NCI-H446 (cell line): ENCODE measurements at regions not wholly inside any gene's neighbourhood (a gene's known extent, or its start where the extent isn't known, plus 50 kb on each side); places are given as distances from the start of the nearest gene placed in this dataset.

Source experiments
- DNase-seq, 2 experiments: peaks; one replicate each; lab custom pipeline; 2025; lab: John Stamatoyannopoulos, UW

DNA sequence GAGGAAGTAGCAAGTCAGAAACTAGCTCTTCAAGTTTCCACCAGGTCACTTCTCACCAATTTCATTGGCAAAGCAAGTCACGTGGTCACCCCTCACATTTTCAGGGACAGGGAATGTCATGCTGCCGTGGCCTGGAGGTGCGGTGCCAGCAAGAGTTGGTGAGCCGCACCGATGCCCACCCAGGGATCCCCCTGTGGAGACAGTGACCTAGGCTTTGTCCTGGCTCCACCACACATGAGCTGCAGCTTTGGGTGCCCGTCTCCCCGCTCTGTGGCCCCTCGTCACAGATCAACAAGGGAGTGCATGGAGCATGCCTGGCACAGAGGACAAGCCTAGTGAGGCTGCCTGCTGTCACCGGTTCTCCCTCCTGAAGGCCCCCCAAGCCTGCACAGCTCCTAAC is 226.7 kb upstream of the PPP2R2D start:
- DNase-seq: no peak

DNA sequence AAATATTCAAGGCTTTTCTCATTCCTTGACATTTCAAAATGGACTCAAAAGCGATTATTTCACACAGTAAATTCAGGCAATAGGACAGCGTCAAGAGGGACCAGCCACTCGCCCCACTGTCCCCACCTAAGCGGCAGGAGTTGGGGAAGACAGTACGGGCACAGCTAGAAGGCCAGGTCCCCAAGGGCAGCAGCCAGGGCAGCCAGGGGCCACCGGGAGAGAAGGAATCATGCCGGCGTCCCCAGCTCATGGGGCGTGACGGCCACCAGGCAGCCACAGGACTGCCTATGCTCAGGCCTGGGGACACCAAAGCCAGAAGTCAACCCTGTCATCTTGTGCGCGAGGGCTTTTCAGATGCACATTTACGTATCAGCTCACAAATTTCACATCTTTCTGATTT is 225.7 kb upstream of the PPP2R2D start:
- no peak for DNase-seq

DNA sequence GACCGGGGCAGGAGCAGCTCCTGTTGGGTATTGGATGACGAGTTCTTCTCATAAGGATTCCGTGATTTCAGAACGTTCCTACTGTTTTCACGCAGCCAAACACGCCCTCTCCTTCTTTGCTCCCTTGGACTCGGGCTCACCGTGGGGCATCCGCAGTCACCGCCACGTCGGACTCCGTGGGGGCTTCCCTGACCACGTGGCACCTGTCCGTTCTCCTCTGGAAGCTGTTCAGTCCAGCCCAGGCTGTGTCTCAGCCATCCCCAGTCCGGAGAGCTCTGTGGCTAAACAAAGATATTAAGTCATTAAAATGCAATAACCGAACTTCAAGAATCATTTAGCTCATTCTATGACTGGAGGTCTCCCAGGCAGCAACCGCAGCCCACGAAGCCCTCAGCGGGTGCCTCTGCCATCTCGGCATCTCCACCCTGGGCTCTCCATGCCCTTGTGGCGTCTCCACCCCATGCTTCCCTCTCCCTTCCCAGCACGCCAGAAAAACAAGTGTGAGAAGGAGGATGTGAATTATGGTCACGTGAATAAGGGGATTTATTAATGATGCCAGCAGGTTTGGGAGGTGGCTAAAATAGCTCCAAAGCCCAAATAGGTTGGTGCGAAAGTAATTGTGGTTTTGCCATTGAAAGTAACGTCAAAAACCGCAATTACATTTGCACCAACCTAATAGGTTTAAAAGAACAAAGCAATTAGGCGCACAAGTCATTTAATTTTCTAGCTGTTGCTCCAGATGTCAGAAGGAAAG is 224.6 kb upstream of the PPP2R2D start:
- no peak for DNase-seq

- no peak for DNase-seq
These were observed 223.9 kb upstream of the PPP2R2D start for GRCh38 chr10:131676800-131677421.

DNA sequence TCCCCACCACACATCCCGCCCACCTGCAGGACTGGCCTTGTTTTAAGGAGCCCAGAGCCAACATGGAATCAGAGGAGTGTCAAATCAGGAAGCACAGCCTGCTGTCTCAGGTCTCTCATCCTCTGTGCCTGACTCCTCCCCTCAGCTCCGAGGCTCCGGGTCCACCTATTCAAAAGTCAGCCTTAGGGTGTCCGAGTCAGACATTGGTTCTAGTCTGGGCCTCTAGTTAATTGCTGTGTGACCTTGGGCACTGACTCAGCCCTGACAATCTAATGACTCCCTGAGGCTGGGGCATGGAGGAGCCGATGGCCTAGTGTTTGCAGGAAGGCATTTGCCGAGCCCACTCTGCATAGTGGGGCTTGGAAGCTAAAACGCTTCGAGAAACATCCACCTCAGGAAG is 223.1 kb upstream of the PPP2R2D start:
- DNase-seq: no peak

DNA sequence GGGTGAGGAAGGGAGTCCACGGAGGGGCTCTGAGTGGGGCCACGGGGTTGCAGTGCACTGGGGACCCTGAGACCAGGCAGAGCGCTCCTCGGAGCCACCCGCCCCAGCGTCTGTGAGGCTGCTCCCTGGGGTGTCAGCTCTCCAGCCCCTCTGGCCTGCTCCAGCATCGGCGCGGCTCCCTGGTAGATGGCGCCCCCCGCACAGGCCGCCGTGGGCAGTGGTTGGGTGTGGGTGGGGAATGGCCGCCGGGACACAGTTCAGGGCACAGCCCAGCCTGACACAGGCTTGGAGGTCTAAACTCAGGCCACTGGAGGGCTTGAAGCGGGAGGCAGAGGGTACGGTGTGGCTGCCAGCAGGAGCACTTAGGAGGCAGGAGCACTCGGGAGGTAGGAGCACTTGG is 222.6 kb upstream of the PPP2R2D start:
- DNase-seq: no peak

GRCh38 chr10:131678613-131679012 is 222.2 kb upstream of the PPP2R2D start:
- DNase-seq: no peak

- no peak for DNase-seq
These were observed 220.9 kb upstream of the PPP2R2D start for GRCh38 chr10:131679926-131680325.

GRCh38 chr10:131681122-131681521 is 219.7 kb upstream of the PPP2R2D start:
- DNase-seq: no peak

- no peak for DNase-seq
These were observed 219.2 kb upstream of the PPP2R2D start for GRCh38 chr10:131681656-131682055.

DNA sequence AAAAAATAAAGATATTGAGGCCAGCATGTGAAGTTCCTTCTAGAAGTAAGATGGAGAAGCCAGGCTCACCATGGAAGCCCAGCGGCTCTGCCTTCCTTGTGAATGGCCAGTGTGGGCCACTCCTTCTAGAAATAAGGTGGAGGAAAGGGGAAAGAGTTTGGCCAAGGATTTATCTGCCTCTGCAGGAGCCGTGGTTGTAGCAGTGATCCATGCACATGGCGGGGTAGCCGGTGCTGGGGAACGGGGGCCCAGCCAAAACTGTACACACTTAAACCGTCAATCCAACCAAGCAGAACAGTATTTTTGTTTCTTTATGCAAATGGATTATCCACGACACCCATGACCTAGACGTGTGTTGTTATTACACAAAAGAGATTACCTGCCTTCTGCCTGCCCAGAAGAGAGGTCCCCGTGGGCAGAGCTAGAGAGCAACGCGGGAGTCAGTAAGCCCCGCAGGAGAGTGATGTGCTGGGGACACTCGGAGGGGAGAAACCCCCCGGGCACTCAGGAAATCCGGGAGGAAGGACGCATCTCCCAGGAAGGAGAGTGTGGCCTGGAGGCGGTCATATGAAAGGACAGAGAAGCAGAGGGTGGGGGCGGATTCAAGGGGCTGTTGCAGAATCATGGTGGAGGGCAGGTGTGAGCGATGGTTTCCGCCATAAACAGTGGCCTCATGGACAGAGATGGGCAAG is 218.4 kb upstream of the PPP2R2D start:
- no peak for DNase-seq

DNA sequence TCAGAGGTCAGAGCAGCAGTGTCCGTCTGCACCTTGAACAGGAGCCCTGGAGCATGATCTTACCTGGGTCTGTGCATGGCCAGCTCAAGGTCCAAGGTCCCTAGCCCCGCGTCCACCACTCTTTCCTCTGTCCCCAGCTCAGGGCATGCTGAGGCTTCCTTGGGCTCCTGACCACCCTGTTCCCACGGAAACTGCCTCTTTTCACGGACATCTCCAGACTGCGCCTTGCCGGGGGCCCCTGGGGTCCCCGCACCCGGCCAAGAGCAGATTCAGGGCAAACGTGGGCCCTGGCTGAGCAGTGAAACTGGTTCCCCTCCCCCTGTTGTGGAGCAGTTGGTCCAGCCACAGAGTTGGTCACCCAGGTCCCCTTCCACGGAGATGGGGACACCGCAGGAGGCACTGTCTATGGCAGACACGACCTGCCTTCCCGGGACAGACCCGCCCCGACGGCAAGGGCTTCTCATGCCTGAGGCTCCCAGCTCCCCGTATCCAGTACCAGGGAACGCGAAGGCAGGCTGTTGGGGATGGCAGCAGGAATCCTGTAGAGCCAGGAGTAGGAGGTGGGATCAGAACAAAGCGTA is 217.4 kb upstream of the PPP2R2D start:
- no peak for DNase-seq

GRCh38 chr10:131683941-131684340 is 216.9 kb upstream of the PPP2R2D start:
- no peak for DNase-seq

GRCh38 chr10:131685007-131685406 is 215.8 kb upstream of the PPP2R2D start:
- no peak for DNase-seq

GRCh38 chr10:131685576-131685975 is 215.2 kb upstream of the PPP2R2D start:
- DNase-seq: no peak

DNA sequence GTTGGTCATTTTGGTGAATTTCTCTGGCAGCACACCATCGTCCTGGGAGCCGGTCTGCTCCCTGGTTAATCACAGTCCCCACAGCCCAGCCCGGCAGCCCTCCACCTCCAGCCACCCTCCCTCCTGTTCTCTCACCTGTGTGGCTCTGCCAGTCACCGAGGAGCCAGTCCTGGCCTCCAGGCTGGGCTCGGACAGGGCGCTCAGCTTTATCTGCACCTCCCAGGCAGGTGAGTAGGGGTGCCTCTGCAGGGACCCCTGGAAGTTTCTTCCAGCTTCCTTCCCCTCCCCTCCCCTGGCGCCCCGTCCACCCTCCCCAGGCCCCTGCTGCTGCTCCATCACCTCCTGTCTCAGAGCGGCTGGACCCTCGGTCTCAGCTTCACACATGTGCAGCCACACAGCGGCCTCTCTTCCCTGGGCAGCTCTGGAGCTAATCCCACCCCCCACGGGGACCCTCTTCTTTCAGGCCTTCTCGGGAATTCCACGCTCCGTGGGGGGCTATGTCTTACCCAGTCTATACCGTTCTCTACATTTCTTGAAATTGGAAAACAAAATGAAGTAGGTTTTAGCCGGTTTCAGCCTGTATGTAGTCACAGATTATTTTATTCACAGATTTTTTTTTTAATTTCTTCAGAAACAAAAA is 213.9 kb upstream of the PPP2R2D start:
- no peak for DNase-seq

GRCh38 chr10:131688304-131688703 is 212.5 kb upstream of the PPP2R2D start:
- no peak for DNase-seq

GRCh38 chr10:131689016-131689415 is 211.8 kb upstream of the PPP2R2D start:
- no peak for DNase-seq

DNA sequence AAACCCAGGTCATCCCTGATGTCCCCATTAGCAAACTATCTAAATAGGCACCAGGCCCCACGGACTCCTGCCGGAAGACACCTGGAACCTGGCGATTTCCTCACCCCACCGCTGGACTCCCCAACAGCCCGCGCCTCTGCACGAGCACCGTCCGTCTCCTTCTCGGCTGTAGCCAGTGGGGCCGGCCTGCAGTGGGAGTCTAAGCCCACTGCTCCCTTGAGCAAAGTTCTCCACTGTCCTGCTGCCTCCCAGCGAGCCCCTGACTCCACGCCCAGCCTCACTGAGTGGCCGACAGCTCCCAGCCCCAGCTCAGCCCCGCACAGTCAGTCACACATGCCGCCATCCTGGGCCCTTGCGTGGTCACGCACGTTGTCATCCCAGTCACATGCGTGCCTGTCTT is 211.3 kb upstream of the PPP2R2D start:
- no peak for DNase-seq

- no peak for DNase-seq
These were observed 210.7 kb upstream of the PPP2R2D start for GRCh38 chr10:131689954-131690757.

DNA sequence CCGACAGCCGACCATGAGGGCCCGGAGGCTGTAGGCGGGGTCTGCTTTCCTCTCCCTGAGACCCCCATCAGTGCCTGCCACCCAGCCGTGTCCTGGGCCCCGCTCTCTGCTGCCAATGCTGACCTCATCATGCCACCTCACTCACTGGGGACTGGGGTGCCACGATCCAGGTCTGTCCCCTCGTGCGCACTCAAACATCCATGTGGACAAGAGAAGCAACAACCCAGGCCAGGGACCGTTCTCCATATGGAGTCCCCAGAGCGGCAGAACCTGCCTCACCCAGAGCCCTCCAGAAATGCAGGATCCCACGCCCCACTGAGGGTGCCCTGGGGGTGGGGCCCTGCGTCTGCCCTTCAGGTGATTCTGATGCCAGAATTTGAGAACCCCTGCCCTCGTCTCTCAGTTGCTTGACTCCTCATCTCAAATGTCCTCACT is 210.0 kb upstream of the PPP2R2D start:
- no peak for DNase-seq
